Posterior cingulate gyrus (tissue), 11 donors: ENCODE measurements at regions not wholly inside any gene's neighbourhood (a gene's known extent, or its start where the extent isn't known, plus 50 kb on each side); places are given as distances from the start of the nearest gene placed in this dataset.

Experiments
- DNase-seq, 10 donors: peaks; one replicate each; pipeline versions ENCODE4 v3.0.0 to v3.0.0-alpha.2; 2020 to 2021; ENCODE audit warnings: mixed read lengths in 3 of 10
- intact Hi-C: fragments of 100-400 bp; cut with DNase I; formaldehyde crosslinking; loops from one replicate; pipeline ENCODE4 v1.15.1; 2023

- intact Hi-C loops = no loop called here
These were observed 1282.4 kb upstream of the ADGRB3 start for GRCh38 chr6:67352717-67353116.

GRCh38 chr6:67350729-67351128, 1284.4 kb upstream of the ADGRB3 start:
- intact Hi-C loops = no loop called here
- DNase-seq = no peak

More at GRCh38 chr6:67352717-67353116, 1282.4 kb upstream of the ADGRB3 start:
- DNase-seq = no peak

DNA sequence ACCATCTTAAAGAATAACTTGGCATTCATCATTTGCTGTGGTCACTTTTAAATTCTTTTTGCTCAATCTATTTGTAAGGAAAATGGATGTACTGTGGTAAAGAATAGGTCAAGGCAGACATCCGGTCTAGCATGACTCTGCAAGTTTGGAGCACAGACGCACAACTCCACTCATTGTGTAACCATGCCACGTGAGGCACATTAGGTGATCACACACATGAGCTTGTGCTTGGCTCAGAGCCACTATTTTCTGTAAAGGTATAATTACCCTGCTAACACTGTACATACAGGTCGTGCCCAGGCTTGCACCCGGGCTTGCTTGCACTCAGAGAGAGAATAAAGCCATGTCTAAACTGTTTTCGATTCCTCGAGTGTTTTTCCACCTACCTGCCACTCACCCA, 1289.1 kb upstream of the ADGRB3 start:
- intact Hi-C loops = no loop called here
- no peak for DNase-seq

GRCh38 chr6:67336014-67336413, 1299.1 kb upstream of the ADGRB3 start:
- intact Hi-C loops = no loop called here
- no peak for DNase-seq

DNA sequence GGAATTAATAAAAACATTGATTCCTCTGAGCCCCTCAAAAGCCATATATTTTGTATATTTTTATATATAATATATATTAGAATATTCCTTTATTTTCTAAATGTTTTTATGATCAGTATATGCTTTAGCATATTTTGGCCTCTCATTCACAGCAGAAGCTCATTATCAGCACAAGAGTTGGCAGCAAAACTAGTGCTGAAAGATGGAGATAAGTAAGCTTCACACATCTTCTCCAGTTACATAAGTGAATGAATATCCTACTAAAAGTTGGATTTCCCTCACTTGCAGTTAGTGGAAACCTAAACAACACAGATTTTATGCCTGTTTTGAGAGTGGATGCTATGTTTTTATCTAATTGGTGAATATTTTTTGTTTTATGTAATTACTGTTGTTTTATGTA, 1303.8 kb upstream of the ADGRB3 start:
- no peak for DNase-seq
- intact Hi-C loops = no loop called here

- intact Hi-C loops = no loop called here
- DNase-seq = no peak
These were observed 1306.8 kb upstream of the ADGRB3 start for GRCh38 chr6:67328269-67328668.

DNA sequence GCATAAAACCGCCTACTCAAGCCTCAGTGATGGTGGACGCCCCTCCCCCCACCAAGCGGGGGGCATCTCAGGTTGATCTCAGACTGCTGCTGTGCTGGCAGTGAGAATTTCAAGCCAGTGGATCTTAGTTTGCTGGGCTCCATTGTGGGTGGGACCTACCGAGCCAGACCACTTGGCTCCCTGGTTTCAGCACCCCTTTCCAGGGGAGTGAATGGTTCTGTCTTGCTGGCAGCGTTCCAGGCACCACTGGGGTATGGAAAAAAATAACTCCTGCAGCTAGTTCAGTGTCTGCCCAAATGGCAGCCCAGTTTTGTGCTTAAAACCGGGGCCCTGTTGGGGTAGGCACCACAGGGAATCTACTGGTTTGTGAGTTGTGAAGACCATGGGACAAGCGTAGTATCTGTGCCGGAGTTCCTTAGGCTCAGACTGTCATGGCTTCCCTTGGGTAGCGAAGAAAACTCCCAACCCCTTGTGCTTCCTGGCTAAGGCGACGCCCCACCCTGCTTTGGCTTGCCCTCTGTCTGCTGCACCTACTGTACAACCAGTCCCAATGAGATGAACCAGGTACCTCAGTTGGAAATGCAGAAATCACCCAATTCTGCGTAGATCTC, 1334.5 kb upstream of the ADGRB3 start:
- peak in 3 of 10 donors; percentile 61 to 64 (median 63) for DNase-seq
- intact Hi-C loops = no loop called here

GRCh38 chr6:67292169-67292568, 1342.9 kb upstream of the ADGRB3 start:
- intact Hi-C loops = no loop called here
- no peak for DNase-seq

- DNase-seq = no peak
- intact Hi-C loops = no loop called here
These were observed 1347.5 kb upstream of the ADGRB3 start for GRCh38 chr6:67287566-67287965.

- intact Hi-C loops = no loop called here
- DNase-seq = no peak
These were observed 1349.1 kb upstream of the ADGRB3 start for GRCh38 chr6:67285770-67286495.

DNA sequence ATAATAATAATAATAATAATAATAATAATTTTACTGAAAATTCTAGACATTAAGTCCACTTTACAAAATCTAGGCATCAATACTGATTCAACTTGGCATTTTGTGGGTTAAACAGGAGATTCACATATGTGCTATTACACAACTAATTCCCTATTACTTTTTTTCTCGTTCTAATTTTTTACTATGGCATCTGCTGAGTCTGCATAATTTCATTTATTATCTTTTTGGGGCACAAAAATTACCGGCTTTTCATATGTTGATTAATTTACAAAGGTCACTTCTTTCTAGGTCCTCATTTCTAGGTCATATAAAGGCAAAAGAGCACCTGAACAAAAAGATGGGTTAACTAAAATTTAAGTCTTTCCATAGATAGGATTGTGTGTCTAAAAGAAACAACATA, 1357.8 kb upstream of the ADGRB3 start:
- intact Hi-C loops = no loop called here
- DNase-seq = no peak

DNA sequence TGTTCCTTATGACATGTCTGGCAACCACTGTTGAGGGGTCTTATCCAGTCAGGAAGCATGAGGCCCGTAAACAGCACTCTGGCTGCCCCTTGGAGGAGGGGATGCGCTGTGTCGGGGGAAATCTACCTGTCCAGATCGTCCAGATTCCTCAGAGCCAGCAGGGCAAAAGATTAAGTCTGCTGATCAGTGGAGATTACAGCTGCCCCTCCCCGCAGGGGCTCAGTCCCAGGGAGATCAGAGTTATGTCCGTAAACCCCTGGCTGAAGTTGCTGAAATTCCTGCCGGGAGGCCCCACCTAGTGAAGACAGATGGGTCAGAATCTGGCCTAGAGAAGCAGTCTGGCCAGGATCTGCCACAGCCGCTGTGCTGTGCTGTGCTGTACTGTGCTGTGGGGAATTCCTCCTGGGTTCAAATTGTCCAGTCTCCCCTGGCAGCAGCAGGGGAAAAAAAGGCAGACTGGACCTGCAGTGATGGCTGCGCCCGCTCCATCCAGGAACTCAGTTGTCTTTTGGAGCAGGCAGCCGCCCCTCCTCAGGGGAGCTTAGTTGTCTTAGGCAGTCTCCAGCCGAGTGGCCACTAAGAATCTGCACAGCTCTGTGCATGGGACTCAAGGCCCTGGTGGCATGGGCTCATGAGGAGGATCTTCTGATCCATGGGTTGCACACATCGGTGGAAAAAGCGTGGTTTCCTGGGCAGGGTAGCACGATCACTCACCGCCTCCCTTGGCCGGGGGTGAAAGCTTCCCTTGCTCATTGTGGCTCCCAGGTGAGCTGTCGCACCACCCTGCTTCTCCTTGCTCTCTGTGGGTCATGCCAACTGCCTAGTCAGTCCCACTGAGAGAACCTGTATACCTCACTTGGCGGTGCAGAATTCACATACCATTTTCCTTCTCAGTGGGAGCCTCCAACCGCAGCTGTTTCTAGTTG, 1368.8 kb upstream of the ADGRB3 start:
- peak in 3 of 10 donors; percentile 48 to 70 (median 53) for DNase-seq
- intact Hi-C loops = no loop called here

DNA sequence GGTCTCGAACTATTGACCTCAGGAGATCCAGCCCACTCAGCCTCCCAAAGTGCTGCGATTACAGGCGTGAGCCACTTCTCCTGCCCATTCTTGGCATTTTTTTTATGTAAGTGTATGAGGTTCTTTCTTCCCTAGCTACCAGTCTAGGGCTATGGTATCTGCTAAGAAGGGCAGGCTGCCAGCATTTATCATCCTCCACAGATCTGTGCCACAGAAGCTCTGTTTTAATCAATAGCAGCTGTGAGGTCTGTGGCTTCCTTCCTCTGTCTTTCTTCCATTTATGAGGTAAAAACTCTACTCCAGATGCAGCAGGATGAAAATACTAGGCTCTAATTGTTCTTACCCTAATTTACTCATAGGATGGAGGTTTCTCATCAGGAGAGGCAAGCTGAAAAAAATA, 1382.4 kb upstream of the ADGRB3 start:
- no peak for DNase-seq
- intact Hi-C loops = no loop called here

GRCh38 chr6:67248077-67248476, 1387.0 kb upstream of the ADGRB3 start:
- intact Hi-C loops = no loop called here

GRCh38 chr6:67244037-67244436, 1391.0 kb upstream of the ADGRB3 start:
- DNase-seq = peak in 1 of 10 donors; percentile 18
- intact Hi-C loops = no loop called here

More at GRCh38 chr6:67248077-67248476, 1387.0 kb upstream of the ADGRB3 start:
- DNase-seq = no peak

GRCh38 chr6:67237277-67237676, 1397.8 kb upstream of the ADGRB3 start:
- intact Hi-C loops = no loop called here
- no peak for DNase-seq

- intact Hi-C loops = no loop called here
These were observed 1404.0 kb upstream of the ADGRB3 start for GRCh38 chr6:67231092-67231491.

DNA sequence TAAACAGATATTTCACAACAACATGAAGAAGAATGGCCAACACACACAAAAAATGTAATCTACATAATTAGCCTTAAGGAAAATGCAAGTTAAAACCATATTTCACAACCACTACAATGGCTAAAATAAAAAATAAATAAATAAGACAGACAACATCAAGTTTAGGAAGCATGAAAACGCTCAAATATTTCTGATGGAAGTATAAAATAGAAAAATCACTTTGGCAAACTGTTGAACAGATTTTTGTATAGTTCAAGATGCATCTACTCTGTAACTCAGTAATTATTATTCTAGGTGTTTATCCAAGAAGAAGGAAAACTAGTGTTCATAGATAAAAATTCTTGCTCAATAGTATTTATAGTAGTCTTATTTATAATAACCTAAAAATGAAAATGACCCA, 1410.1 kb upstream of the ADGRB3 start:
- DNase-seq = no peak

More at GRCh38 chr6:67231092-67231491, 1404.0 kb upstream of the ADGRB3 start:
- DNase-seq = no peak

GRCh38 chr6:67221226-67221625, 1413.9 kb upstream of the ADGRB3 start:
- intact Hi-C loops = no loop called here
- no peak for DNase-seq

More for the DNA sequence above, 1410.1 kb upstream of the ADGRB3 start:
- intact Hi-C loops = no loop called here

DNA sequence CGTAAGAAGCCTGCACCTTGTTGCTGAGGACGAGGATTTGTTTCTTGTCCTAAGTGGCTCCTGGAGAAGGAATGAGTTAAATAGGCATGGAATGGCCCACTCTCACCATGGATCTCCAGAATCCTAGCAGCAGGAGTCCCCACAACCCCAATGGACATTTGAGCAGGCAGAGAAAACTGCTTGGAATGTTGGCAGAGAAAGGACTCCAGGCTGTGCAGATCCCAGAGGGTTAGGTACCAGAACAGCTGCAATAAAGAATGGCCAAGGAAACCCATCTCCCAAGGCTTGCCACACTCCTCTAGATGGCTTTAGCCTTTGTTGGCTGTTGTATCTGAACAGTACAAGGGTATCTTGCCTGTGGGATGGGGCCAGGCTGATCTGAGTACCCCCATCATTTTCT, 1415.7 kb upstream of the ADGRB3 start:
- DNase-seq = no peak
- intact Hi-C loops = no loop called here

DNA sequence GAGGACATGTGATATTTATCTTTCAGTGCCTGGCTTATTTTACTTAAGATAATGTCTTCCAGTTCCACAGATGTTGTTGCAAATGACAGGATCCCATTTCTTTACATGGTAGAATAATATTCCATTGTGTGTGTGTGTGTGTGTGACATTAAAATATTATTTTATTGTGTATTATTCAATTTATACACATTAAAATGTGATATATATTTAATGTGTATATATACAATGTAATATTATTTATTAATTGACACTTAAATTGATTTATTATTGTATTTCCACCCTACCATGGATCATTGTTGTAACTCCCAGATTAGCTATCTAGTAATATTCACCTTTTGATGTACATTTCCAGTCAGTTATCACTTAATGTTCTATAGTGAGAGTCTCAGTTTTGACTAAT, 1422.5 kb upstream of the ADGRB3 start:
- intact Hi-C loops = no loop called here
- DNase-seq = no peak
